HFFc6 (cell line): ENCODE measurements at regions not wholly inside any gene's neighbourhood (a gene's known extent, or its start where the extent isn't known, plus 50 kb on each side); places are given as distances from the start of the nearest gene placed in this dataset.

ENCODE experiments used
- DNase-seq: peaks from one replicate; pipeline ENCODE4 v3.0.0-alpha.2; 2018
- H3K27ac Mint-ChIP-seq: 2 replicates; pipeline ENCODE4 v1.8.0; 2020; ENCODE audit warnings: mild to moderate bottlenecking, mixed read lengths
- H3K27me3 Mint-ChIP-seq: 2 replicates; pipeline ENCODE4 v1.8.0; 2021; ENCODE audit warnings: mild to moderate bottlenecking, moderate library complexity, mixed read lengths; ENCODE audit not compliant: insufficient read depth
- H3K36me3 Mint-ChIP-seq: 2 replicates; pipeline ENCODE4 v1.8.0; 2021; ENCODE audit warnings: low read depth, mixed read lengths
- H3K4me1 Mint-ChIP-seq: 2 replicates; pipeline ENCODE4 v1.8.0; 2020; ENCODE audit warnings: low read depth, mixed read lengths
- H3K4me3 Mint-ChIP-seq: 2 replicates; pipeline ENCODE4 v1.8.0; 2020; ENCODE audit warnings: mild to moderate bottlenecking, moderate library complexity, mixed read lengths
- H3K9me3 Mint-ChIP-seq: 2 replicates; pipeline ENCODE4 v1.8.0; 2020; ENCODE audit warnings: mild to moderate bottlenecking, mixed read lengths
- CTCF ChIP-seq: fragments of 200-600 bp; sonication (generic); IDR thresholded peaks from 2 replicates; pipeline ENCODE4 v1.5.0; 2021; ENCODE audit warnings: antibody characterized with exemption, mild to moderate bottlenecking

- H3K4me3 Mint-ChIP-seq: no peak overlapping the region
- no peak for DNase-seq
Observed at GRCh38 chr5:5688925-5689310, 266.4 kb downstream of the ICE1 start.

GRCh38 chr5:5688194-5688924, 265.9 kb downstream of the ICE1 start:
- H3K9me3 Mint-ChIP-seq: peaks cover 63% of the 10 kb centered on the region
- no peak for TF ChIP-seq CTCF
- H3K27me3 Mint-ChIP-seq: no peaks in the 10 kb centered on the region
- no peak overlapping the region for H3K27ac Mint-ChIP-seq
- H3K36me3 Mint-ChIP-seq: peaks cover 5% of the 10 kb centered on the region; the same call in 1 of the 2 replicates
- no peak overlapping the region for H3K4me3 Mint-ChIP-seq
- no peaks in the 10 kb centered on the region for H3K4me1 Mint-ChIP-seq
- DNase-seq: no peak

More at GRCh38 chr5:5688925-5689310, 266.4 kb downstream of the ICE1 start:
- Mint-ChIP-seq H3K27ac (no peak overlapping the region), H3K9me3 (peaks cover 62% of the 10 kb centered on the region), H3K4me1 (no peaks in the 10 kb centered on the region), H3K36me3 (peaks cover 1% of the 10 kb centered on the region; the same call in 1 of the 2 replicates), H3K27me3 (no peaks in the 10 kb centered on the region)
- no peak for TF ChIP-seq CTCF

GRCh38 chr5:5687113-5687512, 264.6 kb downstream of the ICE1 start:
- Mint-ChIP-seq H3K4me1 (no peaks in the 10 kb centered on the region), H3K36me3 (peaks cover 5% of the 10 kb centered on the region; the same call in 1 of the 2 replicates), H3K27me3 (no peaks in the 10 kb centered on the region), H3K27ac (no peak overlapping the region), H3K4me3 (no peak overlapping the region), H3K9me3 (peaks cover 68% of the 10 kb centered on the region)
- no peak for DNase-seq
- TF ChIP-seq CTCF: no peak

GRCh38 chr5:5686356-5686755, 263.9 kb downstream of the ICE1 start:
- Mint-ChIP-seq H3K27ac (no peak overlapping the region), H3K9me3 (peaks cover 65% of the 10 kb centered on the region), H3K27me3 (no peaks in the 10 kb centered on the region), H3K4me1 (no peaks in the 10 kb centered on the region), H3K36me3 (peaks cover 5% of the 10 kb centered on the region; the same call in 1 of the 2 replicates), H3K4me3 (no peak overlapping the region)
- TF ChIP-seq CTCF: no peak
- DNase-seq: no peak

GRCh38 chr5:5685737-5686136, 263.3 kb downstream of the ICE1 start:
- no peaks in the 10 kb centered on the region for H3K27me3 Mint-ChIP-seq

More at GRCh38 chr5:5685737-5686136, 263.3 kb downstream of the ICE1 start:
- H3K27ac Mint-ChIP-seq: no peak overlapping the region
- H3K4me1 Mint-ChIP-seq: no peaks in the 10 kb centered on the region
- no peak for DNase-seq
- peaks cover 5% of the 10 kb centered on the region; the same call in 1 of the 2 replicates for H3K36me3 Mint-ChIP-seq
- no peak overlapping the region for H3K4me3 Mint-ChIP-seq
- TF ChIP-seq CTCF: no peak
- H3K9me3 Mint-ChIP-seq: peaks cover 65% of the 10 kb centered on the region
